Ovary (tissue), 7 donors: ENCODE measurements at regions not wholly inside any gene's neighbourhood (a gene's known extent, or its start where the extent isn't known, plus 50 kb on each side); places are given as distances from the start of the nearest gene placed in this dataset.
A peak's percentile ranks its signal among the peaks of the same experiment; 100 is the strongest.

Experiments used
- DNase-seq, 5 donors: peaks; one replicate each; pipeline ENCODE4 v3.0.0-alpha.2; 2019 to 2020
- H3K27ac ChIP-seq, 2 donors: fragments of 200-600 bp; one replicate each; pipeline versions ENCODE4 v1.5.1 to v1.8.0; 2019 to 2022
- H3K27me3 ChIP-seq: fragments of 200-600 bp; one replicate; pipeline ENCODE4 v1.8.0; 2022
- H3K36me3 ChIP-seq: fragments of 200-600 bp; sonication (generic); one replicate; pipeline ENCODE4 v1.5.1; 2019
- H3K4me1 ChIP-seq: one replicate; pipeline ENCODE4 v1.8.1; 2013; ENCODE audit warnings: mild to moderate bottlenecking, moderate library complexity; ENCODE audit not compliant: insufficient read depth
- H3K4me3 ChIP-seq: fragments of 200-600 bp; sonication (generic); one replicate; pipeline ENCODE4 v1.5.1; 2017
- H3K9me3 ChIP-seq, 2 donors: fragments of 200-600 bp in 1 of 2; sonication (generic) in 1 of 2; one replicate each; pipeline versions ENCODE4 v1.5.1 to v1.8.1; 2013 to 2019; ENCODE audit warnings: mild to moderate bottlenecking in 1 of 2, moderate library complexity in 1 of 2
- EP300 ChIP-seq: sonication (generic); formaldehyde crosslinking; IDR thresholded peaks from one replicate; pipeline ENCODE4 v1.6.1; 2017; ENCODE audit warnings: antibody characterized with exemption
- POLR2A ChIP-seq: fragments of 450-650 bp; IDR thresholded peaks from one replicate; pipeline ENCODE4 v1.6.1; 2017; ENCODE audit warnings: antibody characterized with exemption, mild to moderate bottlenecking, moderate library complexity
- WGBS, 3 donors: extraction: QIAGEN DNeasy Blood & Tissue Kit in 1 of 3; methylation state at CpG; one replicate each; pipeline versions ENCODE4 v1.1.5 to v1.1.7; 2013 to 2017; 5-methylcytosine and 5-hydroxymethylcytosine counted together
- intact Hi-C, 4 donors: fragments of 100-400 bp; cut with DNase I; formaldehyde crosslinking; loops; one replicate each; pipeline versions ENCODE4 v1.11.0 to v1.15.1; 2022 to 2023
- TF ChIP-seq, protein P1 (sequence below), 3 donors: fragments of 450-650 bp in 2 of 3; fragments of 200-600 bp in 1 of 3; IDR thresholded peaks; one replicate each; pipeline versions ENCODE4 v1.5.1 to v1.8.0; 2016 to 2022; ENCODE audit warnings: antibody characterized with exemption in 3 of 3, mild to moderate bottlenecking in 1 of 3
- donor health status: DM: no; HTN: no; CAD: no; lungs with moderate emphysema.
- donor health status: DM: no; HTN: no; CAD: no.
- donor health status: Bipolar disorder and iron deficiency.
- donor health status: DM: no; HTN: no; CAD: no.
- donor health status: DM: yes; HTN: yes; CAD: no.

DNA sequence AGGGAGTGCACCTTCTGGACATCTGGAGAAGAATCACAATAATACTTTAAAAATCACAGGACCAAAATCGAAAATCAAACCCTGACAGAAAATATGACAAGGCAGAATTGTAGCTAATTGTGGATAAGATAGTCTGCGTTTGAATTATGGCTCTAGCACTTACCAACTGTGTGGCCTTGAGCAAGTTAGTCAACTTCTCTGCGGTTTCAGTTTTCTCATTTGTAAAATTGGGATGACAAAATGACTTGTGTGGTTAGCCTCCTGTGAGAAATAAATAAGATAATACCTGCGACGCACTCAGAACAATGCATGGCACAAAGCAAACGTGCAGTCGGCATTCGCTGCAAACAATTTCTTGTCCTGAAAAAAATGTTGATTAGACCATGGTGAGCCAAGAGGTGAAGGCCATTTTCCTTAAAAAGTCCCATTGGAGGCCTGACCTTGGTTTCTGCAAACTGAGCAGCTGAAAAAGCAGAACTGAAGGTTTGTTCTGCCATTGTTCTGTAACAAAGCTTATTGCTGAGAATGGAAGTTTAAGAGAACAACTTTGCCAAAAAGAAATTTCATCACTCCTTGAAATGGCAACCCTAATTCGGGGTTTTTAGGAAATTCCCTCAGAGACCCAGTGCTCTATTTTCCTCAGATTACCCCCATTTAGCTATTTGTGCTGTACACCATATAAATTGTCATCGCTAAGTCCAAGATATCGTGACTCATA lies 266.3 kb downstream of the ERMARD start:
- TF ChIP-seq EP300: no peak
- Histone ChIP-seq H3K27ac (no peak overlapping the region), H3K27me3 (no peaks in the 10 kb centered on the region), H3K9me3 (no peaks in the 10 kb centered on the region), H3K36me3 (no peaks in the 10 kb centered on the region), H3K4me3 (no peak overlapping the region), H3K4me1 (peaks cover 6% of the 10 kb centered on the region)
- DNase-seq: no peak
- intact Hi-C loops: no loop called here
- WGBS, 3 donors: 30 to 53% (median 39%) methylated on average over 11 of the region's 11 CpGs

DNA sequence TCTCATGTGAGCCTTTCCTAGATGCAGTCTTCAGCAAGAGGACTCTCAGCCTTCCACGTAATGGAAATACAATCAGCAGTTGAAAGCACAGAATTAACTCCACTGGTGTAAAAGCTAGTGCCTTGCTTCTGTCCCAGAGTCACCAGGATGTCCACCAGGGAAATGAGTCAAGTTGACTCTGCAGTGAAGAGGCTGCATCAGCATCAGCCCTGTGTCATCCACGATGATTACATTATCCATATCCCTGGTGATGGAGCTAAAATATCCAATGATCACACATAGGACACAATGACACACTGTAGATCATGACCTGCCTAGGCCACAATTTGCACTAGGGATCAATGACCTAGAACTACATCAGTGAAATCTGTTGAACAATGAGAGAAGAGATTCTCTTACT lies 262.4 kb downstream of the ERMARD start:
- DNase-seq: no peak
- WGBS, 3 donors: 84 to 96% (median 90%) methylated on average over 2 of the region's 2 CpGs
- no peaks in the 10 kb centered on the region for H3K36me3 ChIP-seq
- no peaks in the 10 kb centered on the region for H3K27me3 ChIP-seq
- H3K4me3 ChIP-seq: no peak overlapping the region
- TF ChIP-seq POLR2A (no peak), EP300 (no peak)
- TF ChIP-seq, protein P1, sequence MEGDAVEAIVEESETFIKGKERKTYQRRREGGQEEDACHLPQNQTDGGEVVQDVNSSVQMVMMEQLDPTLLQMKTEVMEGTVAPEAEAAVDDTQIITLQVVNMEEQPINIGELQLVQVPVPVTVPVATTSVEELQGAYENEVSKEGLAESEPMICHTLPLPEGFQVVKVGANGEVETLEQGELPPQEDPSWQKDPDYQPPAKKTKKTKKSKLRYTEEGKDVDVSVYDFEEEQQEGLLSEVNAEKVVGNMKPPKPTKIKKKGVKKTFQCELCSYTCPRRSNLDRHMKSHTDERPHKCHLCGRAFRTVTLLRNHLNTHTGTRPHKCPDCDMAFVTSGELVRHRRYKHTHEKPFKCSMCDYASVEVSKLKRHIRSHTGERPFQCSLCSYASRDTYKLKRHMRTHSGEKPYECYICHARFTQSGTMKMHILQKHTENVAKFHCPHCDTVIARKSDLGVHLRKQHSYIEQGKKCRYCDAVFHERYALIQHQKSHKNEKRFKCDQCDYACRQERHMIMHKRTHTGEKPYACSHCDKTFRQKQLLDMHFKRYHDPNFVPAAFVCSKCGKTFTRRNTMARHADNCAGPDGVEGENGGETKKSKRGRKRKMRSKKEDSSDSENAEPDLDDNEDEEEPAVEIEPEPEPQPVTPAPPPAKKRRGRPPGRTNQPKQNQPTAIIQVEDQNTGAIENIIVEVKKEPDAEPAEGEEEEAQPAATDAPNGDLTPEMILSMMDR (IDR thresholded peaks at IDR 0.05): no peak
- intact Hi-C loops: no loop called here
- H3K4me1 ChIP-seq: peaks cover 8% of the 10 kb centered on the region
- H3K27ac ChIP-seq: no peak overlapping the region
- no peaks in the 10 kb centered on the region for H3K9me3 ChIP-seq

DNA sequence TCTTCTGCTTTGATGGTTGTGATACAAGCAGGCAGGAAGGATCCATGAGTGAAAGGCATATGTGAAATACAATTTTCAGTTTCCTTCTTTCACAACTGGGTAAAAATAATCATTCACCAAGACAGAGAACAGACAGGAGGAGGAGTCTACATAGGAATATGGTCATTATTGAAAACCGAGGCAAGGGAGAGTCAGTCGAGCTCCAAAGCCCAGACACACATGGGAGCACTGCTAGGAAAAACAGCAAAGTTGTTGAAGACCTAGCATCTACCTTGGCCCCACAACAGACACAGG lies 260.6 kb downstream of the ERMARD start:
- H3K4me3 ChIP-seq: no peak overlapping the region
- H3K36me3 ChIP-seq: no peaks in the 10 kb centered on the region
- 77 to 87% (median 86%) methylated on average over 2 of the region's 2 CpGs for WGBS, 3 donors
- TF ChIP-seq EP300 (no peak), POLR2A (no peak)
- TF ChIP-seq, protein P1 (IDR thresholded peaks at IDR 0.05): no peak
- H3K27me3 ChIP-seq: no peaks in the 10 kb centered on the region
- H3K4me1 ChIP-seq: peaks cover 2% of the 10 kb centered on the region
- H3K27ac ChIP-seq: no peak overlapping the region
- H3K9me3 ChIP-seq: no peaks in the 10 kb centered on the region
- intact Hi-C loops: no loop called here
- no peak for DNase-seq

DNA sequence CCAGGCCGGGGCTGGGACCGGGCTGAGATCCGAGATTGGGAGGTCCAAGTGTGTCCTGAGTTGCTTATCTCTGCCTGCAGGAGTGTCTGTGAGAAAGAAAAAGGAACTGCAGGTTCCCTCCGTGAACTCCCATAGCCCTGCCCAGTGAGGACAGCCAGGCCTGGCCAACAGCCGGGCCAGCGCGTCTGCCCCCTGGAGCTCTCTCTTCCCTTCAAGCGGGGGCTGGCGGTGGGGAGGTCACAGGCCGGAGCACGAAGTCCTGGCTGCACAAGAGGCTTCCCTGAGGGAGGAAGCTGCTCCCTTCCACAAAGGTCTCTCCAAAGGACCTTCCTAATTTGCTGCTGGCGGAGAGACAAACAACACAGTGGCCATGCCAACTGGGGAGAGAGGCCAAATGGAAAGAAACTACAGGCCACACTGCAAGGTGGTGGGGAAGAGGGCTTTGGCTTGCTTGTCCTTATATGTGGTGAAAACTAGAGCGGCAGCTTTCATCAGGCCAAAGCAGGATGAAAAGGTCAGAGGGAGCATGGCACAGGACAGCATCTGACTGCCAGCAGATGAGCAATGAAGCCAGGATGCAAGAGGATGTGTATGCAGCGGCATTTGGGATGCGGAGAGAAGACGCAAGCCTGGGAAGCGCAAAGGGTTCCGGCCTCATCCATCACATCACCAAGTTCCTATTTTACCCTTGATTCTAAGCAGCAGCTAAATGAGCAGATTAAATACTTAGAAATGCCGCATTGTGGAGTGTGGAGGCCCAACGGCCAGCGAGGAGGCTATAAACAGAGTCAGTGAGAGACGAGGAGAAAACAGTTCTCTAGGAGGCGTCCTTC lies 260.0 kb downstream of the ERMARD start:
- WGBS, 3 donors: 43 to 57% (median 56%) methylated on average over 23 of the region's 23 CpGs
- peaks cover 2% of the 10 kb centered on the region for H3K4me1 ChIP-seq
- intact Hi-C loops: no loop called here
- H3K4me3 ChIP-seq: no peak overlapping the region
- DNase-seq: peak in 3 of 5 donors; percentile 50 to 83 (median 57)
- no peaks in the 10 kb centered on the region for H3K36me3 ChIP-seq
- no peaks in the 10 kb centered on the region for H3K27me3 ChIP-seq
- H3K9me3 ChIP-seq: no peaks in the 10 kb centered on the region
- no peak overlapping the region for H3K27ac ChIP-seq
- TF ChIP-seq EP300: no peak
- TF ChIP-seq POLR2A: no peak
- TF ChIP-seq, protein P1 (IDR thresholded peaks at IDR 0.05): no peak

DNA sequence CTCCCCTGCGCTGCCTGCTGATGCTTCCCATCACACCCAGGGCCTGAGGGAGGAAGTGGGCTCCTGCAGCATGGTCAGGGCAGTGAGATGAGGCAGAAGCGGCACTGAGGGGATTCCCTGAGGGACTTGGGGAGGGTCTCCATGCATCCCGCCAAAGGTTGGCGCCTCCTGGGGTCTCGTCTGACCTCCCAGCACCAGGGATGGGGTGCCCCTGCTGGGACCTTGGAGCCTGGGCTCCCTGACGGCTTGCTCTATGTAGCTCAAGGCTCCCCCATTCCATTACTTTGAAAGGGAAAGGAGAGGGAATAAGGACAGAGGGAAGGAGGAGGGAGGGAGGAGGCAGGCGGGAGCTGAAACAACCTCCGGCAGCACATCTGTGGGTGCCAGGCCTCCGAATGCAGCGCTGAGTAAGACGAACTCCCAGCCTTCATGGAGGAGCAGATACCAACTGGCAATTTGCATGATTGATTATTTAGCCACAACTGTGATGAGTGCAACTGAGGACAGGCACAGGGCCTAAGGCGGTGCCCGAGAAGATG lies 259.3 kb downstream of the ERMARD start:
- no peak overlapping the region for H3K27ac ChIP-seq

More for the DNA sequence above, 259.3 kb downstream of the ERMARD start:
- H3K4me1 ChIP-seq: peaks cover 2% of the 10 kb centered on the region
- H3K4me3 ChIP-seq: no peak overlapping the region
- TF ChIP-seq EP300 (no peak), POLR2A (no peak)
- TF ChIP-seq, protein P1 (IDR thresholded peaks at IDR 0.05): no peak
- no peak for DNase-seq
- WGBS, 3 donors: 71 to 84% (median 76%) methylated on average over 13 of the region's 13 CpGs
- no peaks in the 10 kb centered on the region for H3K36me3 ChIP-seq
- no peaks in the 10 kb centered on the region for H3K27me3 ChIP-seq
- H3K9me3 ChIP-seq: no peaks in the 10 kb centered on the region
- intact Hi-C loops: no loop called here
